Mammary epithelial cell (primary cell): ENCODE measurements at regions not wholly inside any gene's neighbourhood (a gene's known extent, or its start where the extent isn't known, plus 50 kb on each side); places are given as distances from the start of the nearest gene placed in this dataset.

Experiments
- CTCF ChIP-seq, 2 donors: IDR thresholded peaks in 1 of 2; conservative IDR thresholded peaks in 1 of 2; 2 replicates each; pipeline ENCODE4 v1.5.1; 2011 to 2012; ENCODE audit warnings: inconsistent platforms in 2 of 2, low read length in 2 of 2, mild to moderate bottlenecking in 2 of 2, control low read depth in 1 of 2, low read depth in 1 of 2; ENCODE audit not compliant: insufficient read depth in 1 of 2; ENCODE audit errors: extremely low read depth in 1 of 2
- EZH2 ChIP-seq: IDR thresholded peaks from 2 replicates; pipeline ENCODE4 v1.6.1; 2012; ENCODE audit warnings: low read length, inconsistent platforms, borderline replicate concordance

GRCh38 chr4:145324161-145324560, 143.8 kb upstream of the OTUD4 start:
- TF ChIP-seq CTCF (conservative IDR thresholded peaks at IDR 0.05 in 1 of 2, IDR thresholded peaks at IDR 0.05 in 1 of 2; ENCODE audit: extremely low read depth in 1 of 2, insufficient read depth in 1 of 2, low read depth in 1 of 2, low read length in 2 of 2): no peak
- no peak for TF ChIP-seq EZH2
